Fibroblast of pulmonary artery (primary cell): ENCODE measurements at regions not wholly inside any gene's neighbourhood (a gene's known extent, or its start where the extent isn't known, plus 50 kb on each side); places are given as distances from the start of the nearest gene placed in this dataset.

ENCODE experiments used
- DNase-seq: peaks from one replicate; pipeline ENCODE4 v3.0.0-alpha.2; 2010; ENCODE audit warnings: low read depth
- H3K4me3 ChIP-seq: replicated peaks from 2 replicates; pipeline ENCODE4 v1.5.1; 2011; ENCODE audit warnings: low read depth, mild to moderate bottlenecking, control low read depth, low read length, moderate library complexity
- CTCF ChIP-seq: IDR thresholded peaks from 2 replicates; pipeline ENCODE4 v1.5.1; 2011; ENCODE audit warnings: mild to moderate bottlenecking, control low read depth, low read length, inconsistent platforms; ENCODE audit errors: missing control alignments

- no peak for DNase-seq
- H3K4me3 ChIP-seq: no peak overlapping the region
- TF ChIP-seq CTCF: no peak
Observed at GRCh38 chr17:15000661-15001060, 264.5 kb downstream of the PMP22 start.

- no peak for DNase-seq
- no peak for TF ChIP-seq CTCF
- no peak overlapping the region for H3K4me3 ChIP-seq
Observed at GRCh38 chr17:14997290-14997689, 267.8 kb downstream of the PMP22 start.

- no peak for TF ChIP-seq CTCF
- no peak overlapping the region for H3K4me3 ChIP-seq
- DNase-seq: no peak
Observed at GRCh38 chr17:14986127-14986526, 279.0 kb downstream of the PMP22 start.

GRCh38 chr17:14972844-14973243 is 292.3 kb downstream of the PMP22 start:
- H3K4me3 ChIP-seq: no peak overlapping the region
- no peak for DNase-seq
- TF ChIP-seq CTCF: no peak

GRCh38 chr17:14971054-14971453 is 294.1 kb downstream of the PMP22 start:
- no peak for DNase-seq
- no peak overlapping the region for H3K4me3 ChIP-seq
- TF ChIP-seq CTCF: no peak

- no peak for TF ChIP-seq CTCF
- DNase-seq: no peak
Observed at GRCh38 chr17:14959106-14959648, 305.9 kb downstream of the PMP22 start.

GRCh38 chr17:14953405-14953804 is 311.7 kb downstream of the PMP22 start:
- H3K4me3 ChIP-seq: no peak overlapping the region
- TF ChIP-seq CTCF: no peak

More at GRCh38 chr17:14959106-14959648, 305.9 kb downstream of the PMP22 start:
- H3K4me3 ChIP-seq: no peak overlapping the region

More at GRCh38 chr17:14953405-14953804, 311.7 kb downstream of the PMP22 start:
- DNase-seq: no peak
